Medulla oblongata (tissue), 1 donor: ENCODE measurements at regions not wholly inside any gene's neighbourhood (a gene's known extent, or its start where the extent isn't known, plus 50 kb on each side); places are given as distances from the start of the nearest gene placed in this dataset.
"Not testable (repeated sequence)": the region's sequence is repeated elsewhere in the genome, so short reads cannot be mapped to it uniquely, and the experiment has no call there.

Experiments
- DNase-seq: peaks from one replicate; pipeline ENCODE4 v3.0.0-alpha.2; 2015; ENCODE audit errors: extremely low spot score

DNA sequence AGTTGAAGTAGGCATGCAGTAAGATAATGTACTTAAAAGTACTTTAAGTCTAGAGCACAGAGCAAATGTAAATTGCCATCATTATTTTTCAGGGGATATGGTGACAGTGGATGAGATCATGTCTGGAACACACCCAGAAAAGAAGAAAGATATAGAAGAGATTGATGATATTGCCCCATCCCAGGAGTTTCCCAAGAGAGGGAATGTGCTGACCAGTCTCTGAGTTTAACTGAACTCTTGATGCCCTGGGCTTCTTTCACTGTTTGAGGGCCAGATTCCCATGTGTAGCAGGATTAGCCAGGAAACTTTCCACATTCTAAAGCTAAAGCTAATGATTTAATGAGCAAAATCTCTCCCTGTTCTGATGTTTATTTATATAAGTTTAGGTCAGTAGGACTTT, 366.8 kb upstream of the UMPS start:
- no peak for DNase-seq

GRCh38 chr3:124364317-124365020, 365.8 kb upstream of the UMPS start:
- no peak for DNase-seq

GRCh38 chr3:124366655-124367054, 363.6 kb upstream of the UMPS start:
- not testable (repeated sequence) for DNase-seq

GRCh38 chr3:124372775-124373174, 357.5 kb upstream of the UMPS start:
- DNase-seq = no peak

GRCh38 chr3:124373524-124373923, 356.7 kb upstream of the UMPS start:
- DNase-seq = no peak

DNA sequence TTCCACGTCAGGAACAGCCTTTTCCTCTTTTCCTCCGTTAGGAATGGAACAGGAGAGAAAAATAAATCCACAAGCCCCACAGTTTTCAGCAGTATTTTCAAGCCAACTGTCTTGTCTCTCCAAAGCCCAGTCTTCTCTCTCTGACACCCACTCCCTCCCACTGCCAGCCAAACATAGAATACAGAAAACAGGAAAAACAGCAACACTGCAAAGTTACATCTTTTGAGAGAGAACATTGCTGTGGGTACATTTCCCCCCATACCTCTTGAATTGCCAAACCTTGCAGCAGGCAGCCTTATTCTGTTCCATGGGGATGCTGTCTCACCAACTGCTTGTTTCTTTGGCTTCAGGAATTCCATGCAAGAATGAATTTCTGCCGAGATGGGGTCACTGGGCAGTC, 355.7 kb upstream of the UMPS start:
- DNase-seq = no peak

GRCh38 chr3:124381575-124382333, 348.5 kb upstream of the UMPS start:
- DNase-seq = no peak

DNA sequence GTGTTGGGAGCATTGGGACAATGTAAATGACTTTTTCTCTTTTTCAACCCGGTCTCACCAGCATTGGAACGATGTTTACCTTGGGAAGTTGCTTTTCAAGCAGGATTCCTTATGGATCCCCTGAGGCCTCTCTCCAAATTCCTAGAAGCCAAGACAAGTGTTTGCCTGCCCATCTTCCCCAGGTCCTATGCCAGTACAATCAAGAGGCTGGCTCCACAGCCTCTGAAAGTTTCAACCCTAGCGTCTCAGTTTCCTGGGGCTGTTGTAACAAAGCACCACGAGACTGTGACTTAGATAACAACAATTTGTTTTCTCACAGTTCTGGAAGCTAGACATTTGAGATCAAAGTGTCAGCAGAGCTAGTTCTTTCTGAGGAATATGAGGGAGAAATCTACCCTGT, 347.2 kb upstream of the UMPS start:
- DNase-seq = no peak

DNA sequence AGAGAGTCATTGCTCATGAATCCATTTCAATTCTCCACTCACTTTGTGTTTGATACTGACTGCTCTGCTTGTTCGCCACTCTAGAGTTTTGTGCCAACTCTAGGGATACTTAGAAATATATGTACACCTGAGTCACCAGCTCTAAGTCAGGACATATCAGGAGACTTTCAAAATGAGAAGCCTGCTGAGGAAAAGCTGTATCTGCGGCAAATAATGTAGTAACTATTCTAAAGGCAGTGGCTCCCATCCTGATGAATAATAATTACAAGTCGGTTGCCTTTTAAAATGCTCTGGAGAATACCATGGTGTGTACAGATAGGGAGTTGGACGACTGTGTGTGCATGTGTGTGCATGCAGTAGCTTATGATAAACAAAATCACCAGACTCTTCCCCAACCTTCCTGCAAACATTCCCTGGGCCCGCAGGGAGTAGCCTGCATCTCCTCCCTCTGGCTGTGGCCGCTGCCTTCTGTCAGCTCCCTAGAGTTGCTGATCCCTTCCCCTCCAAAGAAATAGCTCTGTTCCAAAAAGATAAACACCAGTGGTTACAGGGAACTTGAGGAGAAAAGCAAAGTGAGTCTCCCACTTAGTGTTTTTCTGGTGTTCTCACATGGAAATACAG, 346.3 kb upstream of the UMPS start:
- no peak for DNase-seq

DNA sequence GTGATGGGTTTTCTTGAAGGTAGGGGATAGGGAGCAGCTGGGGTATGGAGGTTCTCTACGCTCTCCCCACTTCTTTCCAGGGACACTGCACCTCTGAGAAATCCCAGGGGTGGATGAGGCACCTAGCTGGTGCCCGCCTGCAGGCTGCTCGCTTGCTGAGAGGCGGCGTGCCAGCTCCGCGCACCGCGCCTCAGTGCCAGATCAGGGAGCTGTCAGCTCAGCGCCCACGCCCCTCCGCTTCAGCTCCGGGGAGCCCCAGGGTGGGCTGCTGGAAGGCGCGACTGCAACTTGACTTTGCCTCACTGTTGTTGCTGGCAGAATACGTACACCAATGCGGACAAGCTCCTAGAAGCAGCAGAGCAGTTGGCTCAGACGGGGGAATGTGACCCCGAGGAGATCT, 345.7 kb upstream of the UMPS start:
- DNase-seq = no peak

- no peak for DNase-seq
Measured at GRCh38 chr3:124385996-124386395, 344.3 kb upstream of the UMPS start.

DNA sequence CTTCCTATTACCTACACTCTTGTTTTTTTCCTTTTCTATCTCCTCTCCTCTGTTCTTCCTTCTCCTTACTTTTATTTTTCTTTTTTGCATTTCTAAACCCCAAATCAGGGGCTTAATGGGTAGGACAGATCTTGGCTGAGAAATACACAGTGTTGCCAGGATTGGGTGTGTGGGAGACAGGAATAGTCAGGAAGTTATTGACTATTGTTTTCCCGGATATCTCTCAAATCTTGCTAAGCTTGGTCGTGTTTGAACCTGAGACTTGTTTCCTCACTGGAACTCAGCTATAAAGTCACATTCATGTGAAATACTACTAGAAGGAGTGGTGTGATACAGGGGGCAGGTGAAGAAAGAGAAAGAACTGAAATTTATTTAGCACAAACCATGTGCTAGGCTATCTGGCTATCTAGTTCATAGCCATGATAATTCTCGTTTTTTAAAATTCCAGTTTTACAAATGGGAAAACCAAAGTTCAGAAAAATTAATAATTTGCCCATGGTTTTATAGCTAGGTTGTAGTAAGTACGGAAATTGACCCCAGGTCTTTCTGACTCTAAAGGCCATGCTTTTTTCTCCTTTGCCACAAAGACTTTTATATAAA, 343.2 kb upstream of the UMPS start:
- no peak for DNase-seq

DNA sequence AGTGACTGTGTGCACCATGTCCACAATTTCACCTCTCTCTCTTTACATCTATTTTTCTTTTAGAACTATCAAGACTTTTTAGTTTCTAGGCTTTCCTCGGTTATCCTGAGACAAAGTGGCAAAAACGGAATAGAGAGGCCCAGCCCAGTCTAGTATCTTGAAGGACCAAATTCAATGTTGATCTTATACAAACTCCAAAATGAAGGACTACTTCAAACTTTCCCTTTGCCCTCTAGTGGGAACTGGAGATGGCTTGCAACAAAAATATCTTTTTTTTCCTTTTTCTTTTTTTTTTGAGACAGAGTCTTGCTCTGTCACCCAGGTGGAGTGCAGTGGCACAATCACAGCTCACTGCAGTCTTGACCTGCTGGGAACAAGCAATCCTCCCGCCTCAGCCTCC, 338.5 kb upstream of the UMPS start:
- DNase-seq = no peak

GRCh38 chr3:124393340-124393739, 336.9 kb upstream of the UMPS start:
- no peak for DNase-seq

DNA sequence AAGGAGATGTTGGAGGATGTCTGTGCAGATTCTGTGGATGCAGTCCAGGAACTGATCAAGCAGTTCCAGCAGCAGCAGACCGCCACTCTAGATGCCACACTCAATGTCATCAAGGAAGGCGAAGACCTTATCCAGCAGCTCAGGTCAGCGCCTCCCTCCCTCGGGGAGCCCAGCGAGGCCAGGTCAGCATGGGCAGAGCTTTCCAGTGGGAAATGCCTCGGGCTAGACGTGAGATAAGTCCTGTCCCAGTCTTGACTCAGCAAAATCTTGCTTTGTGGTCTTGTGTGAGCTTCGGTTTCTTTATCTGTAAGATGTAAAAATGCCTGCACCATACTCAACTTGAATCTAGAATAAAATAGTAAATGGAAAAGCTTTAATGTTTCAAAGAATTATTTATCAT, 335.1 kb upstream of the UMPS start:
- no peak for DNase-seq

DNA sequence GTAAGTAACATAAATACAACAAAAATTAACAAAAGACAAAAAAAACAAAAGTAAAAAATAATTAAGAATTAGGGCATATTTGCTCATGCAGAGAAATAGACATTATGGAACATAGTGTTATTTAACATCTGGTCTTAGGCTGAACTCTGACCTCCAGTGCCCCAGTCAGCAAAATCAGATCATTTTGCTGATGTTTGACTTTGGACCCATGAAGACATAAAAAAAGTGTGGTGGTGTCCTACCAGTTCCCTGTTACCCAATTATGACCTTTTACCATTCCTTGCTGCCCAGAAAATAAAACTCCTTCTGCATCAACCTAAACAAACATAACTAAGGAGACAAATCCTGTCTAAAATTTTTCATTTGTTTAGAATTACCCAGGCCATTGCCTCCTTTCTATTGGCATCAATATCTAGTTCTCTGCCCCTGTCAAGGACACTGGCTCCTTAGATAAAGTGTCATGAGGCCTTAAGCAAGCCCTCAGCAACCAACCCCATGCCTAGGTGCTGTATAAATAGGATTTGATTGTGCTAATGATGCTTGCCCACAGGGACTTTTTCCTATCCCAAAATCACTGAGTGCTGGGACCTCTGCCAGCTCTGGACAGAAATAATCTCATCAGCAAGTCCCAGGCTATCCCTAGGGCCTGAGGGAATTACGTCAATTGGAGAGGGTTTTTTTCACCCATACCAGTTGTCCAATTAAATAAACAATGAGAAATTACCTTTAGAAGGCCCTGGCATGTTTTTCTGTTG, 334.5 kb upstream of the UMPS start:
- DNase-seq = peak; percentile 22

- no peak for DNase-seq
Measured at GRCh38 chr3:124396339-124396950, 333.8 kb upstream of the UMPS start.

- no peak for DNase-seq
Measured at GRCh38 chr3:124397088-124397487, 333.2 kb upstream of the UMPS start.

DNA sequence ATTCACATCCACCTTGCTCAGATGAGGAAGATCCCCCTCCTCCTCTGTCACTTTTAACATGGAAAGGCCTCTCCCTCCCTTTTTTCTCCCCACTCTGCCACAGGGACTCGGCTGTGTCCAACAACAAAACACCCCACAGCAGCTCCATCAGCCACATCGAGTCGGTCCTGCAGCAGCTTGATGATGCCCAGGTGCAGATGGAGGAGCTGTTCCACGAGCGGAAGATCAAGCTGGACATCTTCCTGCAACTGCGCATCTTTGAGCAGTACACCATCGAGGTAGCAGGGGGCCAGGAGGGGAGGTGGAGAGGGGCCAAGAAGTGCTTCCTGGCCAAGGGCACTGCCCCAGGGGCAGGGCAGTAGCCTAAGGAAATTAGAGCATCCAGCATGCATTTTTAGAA, 331.7 kb upstream of the UMPS start:
- DNase-seq = no peak

GRCh38 chr3:124401843-124402242, 328.4 kb upstream of the UMPS start:
- no peak for DNase-seq

GRCh38 chr3:124402791-124403190, 327.5 kb upstream of the UMPS start:
- no peak for DNase-seq
